Ascending aorta (tissue), 2 donors: ENCODE measurements at regions not wholly inside any gene's neighbourhood (a gene's known extent, or its start where the extent isn't known, plus 50 kb on each side); places are given as distances from the start of the nearest gene placed in this dataset.

Experiments
- DNase-seq, 2 donors: peaks; one replicate each; pipeline ENCODE4 v3.0.0-alpha.2; 2019; ENCODE audit warnings: low spot score in 2 of 2
- H3K27ac ChIP-seq, 2 donors: fragments of 200-600 bp; sonication (generic); one replicate each; pipeline ENCODE4 v1.5.1; 2016 to 2017; ENCODE audit warnings: mild to moderate bottlenecking in 1 of 2
- H3K27me3 ChIP-seq: fragments of 200-600 bp; sonication (generic); one replicate; pipeline ENCODE4 v1.5.1; 2017
- H3K36me3 ChIP-seq, 2 donors: fragments of 200-600 bp; sonication (generic); one replicate each; pipeline ENCODE4 v1.5.1; 2016
- H3K4me1 ChIP-seq, 2 donors: fragments of 200-600 bp; sonication (generic); one replicate each; pipeline ENCODE4 v1.5.1; 2016 to 2017; ENCODE audit warnings: mild to moderate bottlenecking in 1 of 2
- H3K4me3 ChIP-seq, 2 donors: fragments of 200-600 bp; sonication (generic); one replicate each; pipeline ENCODE4 v1.5.1; 2016 to 2017; ENCODE audit warnings: mild to moderate bottlenecking in 1 of 2
- H3K9me3 ChIP-seq, 2 donors: fragments of 200-600 bp; sonication (generic); one replicate each; pipeline ENCODE4 v1.5.1; 2016
- CTCF ChIP-seq, 3 experiments: fragments of 200-600 bp in 2 of 3; fragments of 450-650 bp in 1 of 3; sonication (generic) in 2 of 3; IDR thresholded peaks; one replicate each; pipeline ENCODE4 v1.5.1; 2016 to 2019; ENCODE audit warnings: antibody characterized with exemption in 3 of 3, mild to moderate bottlenecking in 1 of 3, moderate library complexity in 1 of 3
- intact Hi-C: fragments of 100-400 bp; cut with DNase I; formaldehyde crosslinking; loops from one replicate; pipeline ENCODE4 v1.15.1; 2023

- TF ChIP-seq CTCF (IDR thresholded peaks at IDR 0.05), result no peak
- no peaks in the 10 kb centered on the region for H3K36me3 ChIP-seq
- H3K9me3 ChIP-seq, result no peaks in the 10 kb centered on the region
- H3K4me3 ChIP-seq, result no peak overlapping the region
- H3K4me1 ChIP-seq, result no peaks in the 10 kb centered on the region
- intact Hi-C loops, result no loop called here
- H3K27me3 ChIP-seq, result no peaks in the 10 kb centered on the region
- DNase-seq, result no peak
- no peak overlapping the region for H3K27ac ChIP-seq
Observed at GRCh38 chr5:86896916-86897315, 279.2 kb downstream of the COX7C start.

- Histone ChIP-seq H3K27me3 (no peaks in the 10 kb centered on the region), H3K36me3 (no peaks in the 10 kb centered on the region), H3K4me3 (no peak overlapping the region), H3K27ac (no peak overlapping the region), H3K9me3 (no peaks in the 10 kb centered on the region), H3K4me1 (no peaks in the 10 kb centered on the region)
- DNase-seq, result no peak
- intact Hi-C loops, result no loop called here
- no peak for TF ChIP-seq CTCF (IDR thresholded peaks at IDR 0.05)
Observed at GRCh38 chr5:86909418-86910295, 291.9 kb downstream of the COX7C start.

- no peaks in the 10 kb centered on the region for H3K36me3 ChIP-seq
- DNase-seq, result no peak
- H3K4me3 ChIP-seq, result no peak overlapping the region
- TF ChIP-seq CTCF (IDR thresholded peaks at IDR 0.05), result no peak
- H3K4me1 ChIP-seq, result no peaks in the 10 kb centered on the region
- intact Hi-C loops, result no loop called here
- no peaks in the 10 kb centered on the region for H3K9me3 ChIP-seq
- H3K27me3 ChIP-seq, result no peaks in the 10 kb centered on the region
- H3K27ac ChIP-seq, result no peak overlapping the region
Observed at GRCh38 chr5:86917117-86917579, 299.4 kb downstream of the COX7C start.

- H3K9me3 ChIP-seq, result no peaks in the 10 kb centered on the region
- no peak overlapping the region for H3K4me3 ChIP-seq
- no peaks in the 10 kb centered on the region for H3K27me3 ChIP-seq
- no peaks in the 10 kb centered on the region for H3K4me1 ChIP-seq
- intact Hi-C loops, result no loop called here
- H3K27ac ChIP-seq, result no peak overlapping the region
- no peaks in the 10 kb centered on the region for H3K36me3 ChIP-seq
- TF ChIP-seq CTCF (IDR thresholded peaks at IDR 0.05), result no peak
- DNase-seq, result no peak
Observed at GRCh38 chr5:86918246-86918645, 300.5 kb downstream of the COX7C start.

- Histone ChIP-seq H3K4me3 (no peak overlapping the region), H3K27ac (no peak overlapping the region), H3K9me3 (no peaks in the 10 kb centered on the region), H3K4me1 (no peaks in the 10 kb centered on the region), H3K36me3 (no peaks in the 10 kb centered on the region), H3K27me3 (no peaks in the 10 kb centered on the region)
- TF ChIP-seq CTCF (IDR thresholded peaks at IDR 0.05), result no peak
- intact Hi-C loops, result no loop called here
- no peak for DNase-seq
Observed at GRCh38 chr5:86926033-86926432, 308.3 kb downstream of the COX7C start.
